MM.1S (cell line): ENCODE measurements at regions not wholly inside any gene's neighbourhood (a gene's known extent, or its start where the extent isn't known, plus 50 kb on each side); places are given as distances from the start of the nearest gene placed in this dataset.

Source experiments
- EZH2 ChIP-seq: fragments of 300-600 bp; sonication (generic); optimal IDR thresholded peaks from 2 replicates; pipeline ENCODE3; 2017; ENCODE audit warnings: low read depth, mild to moderate bottlenecking, antibody characterized with exemption, low read length, mixed read lengths
- EZH2phosphoT487 ChIP-seq: fragments of 300-600 bp; sonication (generic); IDR thresholded peaks from 2 replicates; pipeline ENCODE4 v1.6.1; 2018; ENCODE audit warnings: antibody characterized with exemption, low read length
- TF ChIP-seq, protein P1 (sequence below): fragments of 300-600 bp; sonication (generic); IDR thresholded peaks from 2 replicates; pipeline ENCODE4 v1.5.1; 2016; ENCODE audit warnings: antibody characterized with exemption, low read length, mixed read lengths

- TF ChIP-seq, protein P1, sequence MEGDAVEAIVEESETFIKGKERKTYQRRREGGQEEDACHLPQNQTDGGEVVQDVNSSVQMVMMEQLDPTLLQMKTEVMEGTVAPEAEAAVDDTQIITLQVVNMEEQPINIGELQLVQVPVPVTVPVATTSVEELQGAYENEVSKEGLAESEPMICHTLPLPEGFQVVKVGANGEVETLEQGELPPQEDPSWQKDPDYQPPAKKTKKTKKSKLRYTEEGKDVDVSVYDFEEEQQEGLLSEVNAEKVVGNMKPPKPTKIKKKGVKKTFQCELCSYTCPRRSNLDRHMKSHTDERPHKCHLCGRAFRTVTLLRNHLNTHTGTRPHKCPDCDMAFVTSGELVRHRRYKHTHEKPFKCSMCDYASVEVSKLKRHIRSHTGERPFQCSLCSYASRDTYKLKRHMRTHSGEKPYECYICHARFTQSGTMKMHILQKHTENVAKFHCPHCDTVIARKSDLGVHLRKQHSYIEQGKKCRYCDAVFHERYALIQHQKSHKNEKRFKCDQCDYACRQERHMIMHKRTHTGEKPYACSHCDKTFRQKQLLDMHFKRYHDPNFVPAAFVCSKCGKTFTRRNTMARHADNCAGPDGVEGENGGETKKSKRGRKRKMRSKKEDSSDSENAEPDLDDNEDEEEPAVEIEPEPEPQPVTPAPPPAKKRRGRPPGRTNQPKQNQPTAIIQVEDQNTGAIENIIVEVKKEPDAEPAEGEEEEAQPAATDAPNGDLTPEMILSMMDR, result no peak
- TF ChIP-seq EZH2 (no peak), EZH2phosphoT487 (no peak)
Measured at GRCh38 chr1:58857680-58858673, 74.1 kb upstream of the JUN start.
